ENCODE measurements at regions not wholly inside any gene's neighbourhood (a gene's known extent, or its start where the extent isn't known, plus 50 kb on each side); places are given as distances from the start of the nearest gene placed in this dataset.

DNA sequence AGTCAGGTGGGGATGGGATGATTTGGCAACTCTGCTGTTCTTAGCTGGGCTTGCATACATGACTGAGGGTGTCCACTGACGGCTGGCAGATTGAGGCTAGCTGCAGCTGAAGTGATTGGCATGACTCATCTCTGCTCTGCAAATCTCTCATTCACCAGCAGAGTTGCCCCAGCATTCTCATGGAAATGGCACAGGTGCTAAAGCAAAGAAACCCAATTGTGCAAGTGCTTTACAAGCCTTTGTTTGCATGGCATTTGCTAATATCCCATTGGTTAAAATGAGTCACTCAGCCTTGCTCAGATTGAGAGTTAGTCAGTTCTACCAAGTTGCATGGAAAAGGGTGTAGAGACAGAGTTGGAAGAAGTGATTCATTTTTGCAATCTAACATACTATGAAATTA lies 389.7 kb upstream of the FAR2 start:
- TF ChIP-seq, protein P1, sequence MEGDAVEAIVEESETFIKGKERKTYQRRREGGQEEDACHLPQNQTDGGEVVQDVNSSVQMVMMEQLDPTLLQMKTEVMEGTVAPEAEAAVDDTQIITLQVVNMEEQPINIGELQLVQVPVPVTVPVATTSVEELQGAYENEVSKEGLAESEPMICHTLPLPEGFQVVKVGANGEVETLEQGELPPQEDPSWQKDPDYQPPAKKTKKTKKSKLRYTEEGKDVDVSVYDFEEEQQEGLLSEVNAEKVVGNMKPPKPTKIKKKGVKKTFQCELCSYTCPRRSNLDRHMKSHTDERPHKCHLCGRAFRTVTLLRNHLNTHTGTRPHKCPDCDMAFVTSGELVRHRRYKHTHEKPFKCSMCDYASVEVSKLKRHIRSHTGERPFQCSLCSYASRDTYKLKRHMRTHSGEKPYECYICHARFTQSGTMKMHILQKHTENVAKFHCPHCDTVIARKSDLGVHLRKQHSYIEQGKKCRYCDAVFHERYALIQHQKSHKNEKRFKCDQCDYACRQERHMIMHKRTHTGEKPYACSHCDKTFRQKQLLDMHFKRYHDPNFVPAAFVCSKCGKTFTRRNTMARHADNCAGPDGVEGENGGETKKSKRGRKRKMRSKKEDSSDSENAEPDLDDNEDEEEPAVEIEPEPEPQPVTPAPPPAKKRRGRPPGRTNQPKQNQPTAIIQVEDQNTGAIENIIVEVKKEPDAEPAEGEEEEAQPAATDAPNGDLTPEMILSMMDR (IDR thresholded peaks at IDR 0.05 in 2 of 3, conservative IDR thresholded peaks at IDR 0.05 in 1 of 3; ENCODE audit: control insufficient read depth in 2 of 3, extremely low read depth in 1 of 3, insufficient read depth in 1 of 3, low read depth in 3 of 3, low read length in 3 of 3) = no peak
- TF ChIP-seq NFYB (IDR thresholded peaks at IDR 0.05; ENCODE audit: insufficient read depth, low read depth, low read length) (no peak), POLR2AphosphoS5 (IDR thresholded peaks at IDR 0.05; ENCODE audit: low read length) (no peak), MAX (IDR thresholded peaks at IDR 0.05; ENCODE audit: low read depth, low read length) (no peak), POLR2A (IDR thresholded peaks at IDR 0.05; ENCODE audit: low read depth, low read length) (no peak), REST (IDR thresholded peaks at IDR 0.05; ENCODE audit: low read depth, low read length) (no peak), SPI1 (IDR thresholded peaks at IDR 0.05; ENCODE audit: borderline replicate concordance, insufficient read depth, low read depth, low read length) (no peak), ESRRA (IDR thresholded peaks at IDR 0.05; ENCODE audit: low read length) (no peak)
- TF ChIP-seq, protein P2, sequence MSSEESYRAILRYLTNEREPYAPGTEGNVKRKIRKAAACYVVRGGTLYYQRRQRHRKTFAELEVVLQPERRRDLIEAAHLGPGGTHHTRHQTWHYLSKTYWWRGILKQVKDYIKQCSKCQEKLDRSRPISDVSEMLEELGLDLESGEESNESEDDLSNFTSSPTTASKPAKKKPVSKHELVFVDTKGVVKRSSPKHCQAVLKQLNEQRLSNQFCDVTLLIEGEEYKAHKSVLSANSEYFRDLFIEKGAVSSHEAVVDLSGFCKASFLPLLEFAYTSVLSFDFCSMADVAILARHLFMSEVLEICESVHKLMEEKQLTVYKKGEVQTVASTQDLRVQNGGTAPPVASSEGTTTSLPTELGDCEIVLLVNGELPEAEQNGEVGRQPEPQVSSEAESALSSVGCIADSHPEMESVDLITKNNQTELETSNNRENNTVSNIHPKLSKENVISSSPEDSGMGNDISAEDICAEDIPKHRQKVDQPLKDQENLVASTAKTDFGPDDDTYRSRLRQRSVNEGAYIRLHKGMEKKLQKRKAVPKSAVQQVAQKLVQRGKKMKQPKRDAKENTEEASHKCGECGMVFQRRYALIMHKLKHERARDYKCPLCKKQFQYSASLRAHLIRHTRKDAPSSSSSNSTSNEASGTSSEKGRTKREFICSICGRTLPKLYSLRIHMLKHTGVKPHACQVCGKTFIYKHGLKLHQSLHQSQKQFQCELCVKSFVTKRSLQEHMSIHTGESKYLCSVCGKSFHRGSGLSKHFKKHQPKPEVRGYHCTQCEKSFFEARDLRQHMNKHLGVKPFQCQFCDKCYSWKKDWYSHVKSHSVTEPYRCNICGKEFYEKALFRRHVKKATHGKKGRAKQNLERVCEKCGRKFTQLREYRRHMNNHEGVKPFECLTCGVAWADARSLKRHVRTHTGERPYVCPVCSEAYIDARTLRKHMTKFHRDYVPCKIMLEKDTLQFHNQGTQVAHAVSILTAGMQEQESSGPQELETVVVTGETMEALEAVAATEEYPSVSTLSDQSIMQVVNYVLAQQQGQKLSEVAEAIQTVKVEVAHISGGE (CRISPR knock-in tag; IDR thresholded peaks at IDR 0.05) = no peak
